HPDE6-E6E7 (cell line): ENCODE measurements at regions not wholly inside any gene's neighbourhood (a gene's known extent, or its start where the extent isn't known, plus 50 kb on each side); places are given as distances from the start of the nearest gene placed in this dataset.

Experiments used
- DNase-seq: peaks from one replicate; pipeline ENCODE4 v3.0.0; 2011; ENCODE audit warnings: missing footprints; ENCODE audit errors: extremely low spot score

DNA sequence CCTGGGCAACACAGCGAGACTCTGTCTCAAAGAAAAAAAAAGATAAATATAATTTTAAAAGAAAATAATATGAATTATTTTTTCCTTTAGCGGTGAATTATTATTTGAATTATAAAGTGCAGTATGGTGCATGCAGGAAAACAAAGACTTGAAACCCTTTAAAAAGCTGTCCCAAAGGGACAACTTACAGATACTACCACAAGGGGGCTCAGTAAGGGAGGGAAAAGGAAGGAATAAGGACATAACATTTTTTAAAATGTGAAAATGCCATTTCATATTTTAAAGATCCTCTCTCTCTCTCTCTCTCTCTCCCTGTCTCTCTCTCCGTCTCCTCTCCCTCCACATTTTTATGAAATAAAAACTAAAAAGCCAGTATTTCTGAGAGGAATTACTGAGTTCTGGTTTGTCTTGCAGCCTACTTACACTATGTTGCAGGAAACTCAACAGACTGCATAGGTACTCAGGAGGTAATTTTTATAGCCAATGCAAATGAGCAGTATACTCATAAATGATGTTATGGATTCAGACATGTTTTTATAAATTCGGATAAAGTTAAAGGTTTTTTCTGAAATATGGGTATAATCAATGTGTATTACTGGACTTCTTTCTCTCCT is 455.0 kb upstream of the GJE1 start:
- DNase-seq: no peak

DNA sequence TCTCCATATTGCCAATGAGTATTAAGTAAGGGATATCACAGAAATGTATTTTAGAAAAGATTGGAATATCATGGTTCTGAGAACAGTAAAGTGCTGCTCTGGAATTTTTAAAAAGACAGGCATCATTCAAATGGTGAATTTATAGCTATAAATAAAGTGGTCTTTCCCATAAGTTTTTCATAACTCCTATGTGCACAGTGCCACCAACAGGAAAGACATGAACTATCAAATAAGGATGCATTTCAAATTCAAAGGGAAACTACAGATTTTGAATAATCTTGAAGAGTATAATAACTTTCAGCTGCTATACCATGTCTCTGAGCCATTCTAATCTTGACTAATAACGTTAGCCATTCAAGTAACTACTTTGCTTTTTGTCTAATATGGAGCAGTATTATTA is 456.8 kb upstream of the GJE1 start:
- no peak for DNase-seq

DNA sequence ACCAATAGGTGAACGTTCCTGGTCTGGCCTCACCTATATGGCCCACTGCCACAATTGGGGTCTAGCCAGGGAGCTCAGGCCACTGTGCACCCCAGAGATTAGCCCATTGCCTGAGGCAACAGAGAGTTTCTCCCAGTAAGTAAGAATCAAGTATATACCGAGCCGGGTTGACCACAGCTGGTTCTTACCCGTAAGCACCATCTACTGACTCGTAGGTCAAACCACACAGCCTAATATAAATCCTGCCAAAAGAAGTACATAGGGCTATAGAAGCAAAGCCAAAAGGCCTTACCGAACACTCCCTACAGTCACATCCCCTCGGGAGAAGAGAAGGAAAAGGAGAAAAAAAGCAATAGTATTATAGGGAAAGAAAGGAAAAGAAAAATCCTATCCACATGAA is 463.6 kb upstream of the GJE1 start:
- DNase-seq: no peak

- DNase-seq: peak; percentile 7
Measured at GRCh38 chr6:141667580-141668309, 465.0 kb upstream of the GJE1 start.

DNA sequence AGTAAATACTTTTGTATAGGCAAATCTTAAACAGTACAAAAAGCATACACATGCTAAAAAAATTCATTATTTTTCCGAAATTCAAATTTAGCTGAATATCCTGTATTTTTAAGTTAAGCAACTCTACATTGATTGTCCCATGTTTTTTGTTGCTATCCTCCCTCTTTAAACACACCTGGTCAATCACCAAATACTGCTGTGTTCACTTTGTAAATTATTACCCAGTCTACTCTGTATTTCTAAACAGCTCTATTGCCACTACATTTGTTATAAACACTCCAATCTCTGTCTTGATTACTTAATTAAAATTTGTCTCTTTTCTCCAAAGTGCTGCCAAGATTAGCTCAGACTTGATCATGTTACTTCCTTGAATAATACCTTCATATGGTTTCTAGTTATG is 466.5 kb upstream of the GJE1 start:
- DNase-seq: no peak

DNA sequence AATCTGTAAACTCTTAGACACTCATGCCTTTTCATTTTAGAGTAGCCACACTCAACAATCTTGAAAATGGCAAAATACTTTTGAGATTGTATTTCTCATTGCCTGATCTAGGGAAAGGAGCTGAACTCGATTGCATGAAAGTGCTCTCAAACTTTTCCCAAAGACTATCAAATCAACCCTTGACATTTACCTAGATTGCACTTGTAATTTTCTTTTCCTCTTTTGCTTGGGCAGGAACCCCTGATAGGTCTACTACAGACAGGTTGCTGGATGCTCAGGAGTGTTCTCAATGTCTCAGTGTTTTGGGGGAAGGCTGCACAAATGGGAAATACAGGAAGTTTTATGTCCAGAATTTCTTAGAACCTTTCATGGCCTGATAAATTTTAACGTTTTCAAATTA is 468.0 kb upstream of the GJE1 start:
- DNase-seq: no peak

- no peak for DNase-seq
Measured at GRCh38 chr6:141659582-141659981, 473.1 kb upstream of the GJE1 start.

DNA sequence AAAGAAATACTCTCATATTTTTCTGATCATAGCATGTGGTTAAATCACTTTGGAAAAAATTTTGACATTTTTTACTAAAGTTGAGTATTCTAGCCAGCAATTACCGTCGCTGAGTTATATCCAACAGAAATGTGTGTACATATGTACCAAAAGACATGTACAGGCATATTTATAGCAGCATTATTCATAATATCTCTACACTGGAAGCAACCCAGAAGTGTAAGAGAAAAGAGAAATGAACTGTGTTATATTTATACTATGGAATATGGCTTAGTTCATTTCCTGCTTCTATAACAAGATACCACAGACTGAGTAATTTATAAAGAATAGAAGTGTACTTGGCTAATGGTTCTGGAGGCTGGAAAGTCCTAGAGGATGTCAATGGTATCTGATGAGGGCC is 474.0 kb upstream of the GJE1 start:
- no peak for DNase-seq

GRCh38 chr6:141657812-141658211 is 474.9 kb upstream of the GJE1 start:
- no peak for DNase-seq

- no peak for DNase-seq
Measured at GRCh38 chr6:141653590-141653989, 479.1 kb upstream of the GJE1 start.

GRCh38 chr6:141641951-141642350 is 490.8 kb upstream of the GJE1 start:
- no peak for DNase-seq

DNA sequence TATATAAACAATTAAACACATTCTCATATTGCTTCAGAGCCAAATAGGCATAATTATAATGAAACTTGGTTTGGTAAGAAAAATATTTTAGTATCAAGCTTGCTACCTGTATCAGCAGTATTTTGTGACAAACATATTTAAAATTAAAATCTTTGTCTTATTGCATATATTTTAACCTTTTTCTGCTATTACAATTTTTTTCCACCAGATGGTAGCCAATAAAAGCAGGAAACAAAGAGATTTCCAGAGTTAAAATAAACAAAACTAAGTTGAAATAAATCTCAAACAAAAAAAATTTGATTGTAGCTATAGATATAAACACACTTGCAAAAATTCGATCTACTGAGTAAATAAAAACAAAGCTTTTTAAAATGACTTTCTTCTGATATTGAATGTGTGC is 491.3 kb upstream of the GJE1 start:
- no peak for DNase-seq

DNA sequence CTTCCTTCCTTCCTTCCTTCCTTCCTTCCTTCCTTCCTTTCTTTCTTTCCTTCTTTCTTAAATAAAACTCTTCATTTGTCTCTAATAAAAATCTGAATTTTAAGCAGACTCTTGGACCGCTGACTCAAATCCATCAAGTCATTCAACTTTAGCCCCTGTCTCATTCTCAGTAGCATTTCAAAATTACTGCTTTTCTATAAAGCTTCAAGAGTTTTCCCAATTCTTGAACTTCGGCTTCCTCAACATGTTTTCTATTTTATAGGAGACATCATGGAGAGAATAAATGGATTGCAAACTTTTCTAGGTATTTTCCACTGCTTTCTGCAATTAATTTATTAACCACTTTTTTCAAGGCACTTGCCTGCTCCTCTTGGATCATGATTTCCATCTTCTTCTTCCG is 497.1 kb upstream of the GJE1 start:
- DNase-seq: no peak

DNA sequence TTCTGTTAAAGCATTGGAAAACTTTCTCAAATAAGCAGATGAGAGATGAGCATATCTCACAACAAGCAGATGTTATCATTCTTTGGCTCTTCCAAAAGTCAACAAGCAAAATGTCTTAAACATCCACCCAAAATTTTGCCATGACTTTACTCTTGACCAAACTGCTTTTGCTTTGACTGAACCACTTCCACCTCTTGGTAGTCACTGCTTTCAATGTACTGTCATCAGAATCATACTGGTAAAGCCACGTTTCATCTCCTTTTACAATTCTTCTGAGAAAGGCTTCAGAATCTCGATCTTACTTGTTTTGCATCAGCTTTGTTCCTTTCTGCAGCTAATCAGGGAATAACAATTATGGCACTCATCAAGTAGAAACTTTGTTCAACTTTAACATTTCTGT is 498.5 kb upstream of the GJE1 start:
- DNase-seq: no peak

GRCh38 chr6:141624301-141624700 is 508.4 kb upstream of the GJE1 start:
- no peak for DNase-seq

DNA sequence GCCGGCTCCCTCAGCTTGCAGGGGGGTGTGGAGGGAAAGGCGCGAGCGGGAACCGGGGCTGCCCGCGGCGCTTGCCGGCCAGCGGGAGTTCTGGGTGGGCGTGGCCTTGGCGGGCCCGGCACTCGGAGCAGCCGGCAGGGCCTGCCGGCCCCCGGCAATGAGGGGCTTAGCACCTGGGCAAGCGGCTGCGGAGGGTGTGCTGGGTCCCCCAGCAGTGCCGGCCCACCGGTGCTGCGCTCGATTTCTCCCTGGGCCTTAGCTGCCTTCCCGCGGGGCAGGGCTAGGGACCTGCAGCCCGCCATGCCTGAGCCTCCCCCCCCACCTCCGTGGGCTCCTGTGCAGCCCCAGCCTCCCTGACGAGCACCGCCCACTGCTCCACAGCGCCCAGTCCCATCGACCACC is 514.5 kb upstream of the GJE1 start:
- no peak for DNase-seq

DNA sequence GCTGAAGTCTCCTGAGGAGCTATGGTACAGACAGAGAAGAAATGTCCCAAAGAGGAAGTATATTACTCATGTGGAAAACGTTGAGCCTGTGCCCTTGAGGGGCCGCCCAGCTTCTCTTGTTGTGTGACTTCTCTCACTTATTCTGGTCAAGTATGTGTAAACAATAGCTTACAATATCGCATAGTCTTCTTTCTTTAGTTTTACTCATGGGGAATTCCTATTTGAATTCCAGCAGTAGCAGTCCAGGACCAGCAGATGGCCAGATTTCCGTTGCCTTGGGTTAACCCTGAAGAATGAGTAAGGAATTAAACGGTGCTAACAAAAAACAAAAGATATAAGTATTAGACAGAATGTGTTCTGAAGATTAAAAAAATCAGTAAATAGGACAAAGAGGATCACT is 522.0 kb upstream of the GJE1 start:
- peak; percentile 5 for DNase-seq

DNA sequence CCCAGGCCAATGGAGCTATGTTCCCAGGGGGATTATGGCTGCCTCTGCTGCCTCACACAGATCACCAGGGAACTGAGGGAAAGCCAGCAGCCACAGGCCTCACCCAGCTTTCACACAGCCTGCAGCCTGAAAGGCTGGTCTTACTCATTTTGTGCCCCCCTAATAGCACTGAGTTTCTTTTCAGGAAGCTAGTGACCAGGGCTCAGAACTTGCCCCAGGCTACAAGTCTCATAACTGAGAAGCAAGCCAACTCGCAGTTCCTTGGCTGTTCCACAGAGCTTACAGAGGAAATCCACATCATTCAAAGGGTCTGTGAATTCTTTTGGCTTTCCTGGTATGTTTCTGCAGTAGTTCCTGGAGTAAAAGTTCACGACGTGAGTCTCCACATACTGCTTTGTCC is 524.8 kb upstream of the GJE1 start:
- no peak for DNase-seq

- DNase-seq: no peak
Measured at GRCh38 chr6:141598487-141598886, 534.2 kb upstream of the GJE1 start.

DNA sequence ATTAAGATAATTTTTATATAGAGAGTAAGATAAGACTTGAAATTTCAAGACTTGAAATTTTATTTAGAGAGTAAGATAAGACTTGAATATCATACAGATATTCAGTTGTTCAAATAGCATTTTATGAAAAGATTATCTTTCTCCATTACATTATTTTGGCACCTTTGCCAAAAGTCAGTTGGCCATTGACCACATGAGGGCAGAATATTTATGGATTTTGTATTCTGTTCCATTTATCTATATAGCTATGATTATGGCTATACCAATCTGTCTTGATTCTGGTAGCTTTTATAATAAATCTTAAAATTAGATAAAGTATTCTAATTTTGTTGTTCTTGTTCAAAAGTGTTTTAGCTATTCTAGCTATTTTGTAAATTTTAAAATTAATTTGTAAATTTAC is 537.9 kb upstream of the GJE1 start:
- no peak for DNase-seq

DNA sequence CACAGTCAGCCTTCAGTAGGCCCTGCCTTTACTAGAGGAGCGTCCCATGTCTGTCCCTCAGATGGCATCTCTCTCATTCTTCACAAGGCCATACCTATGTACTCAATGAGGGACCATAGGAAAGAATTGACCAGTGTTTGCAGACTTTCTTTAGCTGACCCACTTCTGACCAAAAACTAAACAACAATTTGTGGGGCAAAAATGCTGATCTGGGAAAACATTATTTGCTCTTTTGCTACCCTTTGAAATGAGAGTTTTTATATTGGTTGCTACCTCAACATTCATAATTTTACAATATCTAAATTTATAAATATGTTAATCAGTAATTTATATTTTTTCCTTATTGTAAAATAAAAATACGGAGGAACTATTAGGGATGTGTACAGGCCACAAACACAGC is 539.4 kb upstream of the GJE1 start:
- DNase-seq: no peak

DNA sequence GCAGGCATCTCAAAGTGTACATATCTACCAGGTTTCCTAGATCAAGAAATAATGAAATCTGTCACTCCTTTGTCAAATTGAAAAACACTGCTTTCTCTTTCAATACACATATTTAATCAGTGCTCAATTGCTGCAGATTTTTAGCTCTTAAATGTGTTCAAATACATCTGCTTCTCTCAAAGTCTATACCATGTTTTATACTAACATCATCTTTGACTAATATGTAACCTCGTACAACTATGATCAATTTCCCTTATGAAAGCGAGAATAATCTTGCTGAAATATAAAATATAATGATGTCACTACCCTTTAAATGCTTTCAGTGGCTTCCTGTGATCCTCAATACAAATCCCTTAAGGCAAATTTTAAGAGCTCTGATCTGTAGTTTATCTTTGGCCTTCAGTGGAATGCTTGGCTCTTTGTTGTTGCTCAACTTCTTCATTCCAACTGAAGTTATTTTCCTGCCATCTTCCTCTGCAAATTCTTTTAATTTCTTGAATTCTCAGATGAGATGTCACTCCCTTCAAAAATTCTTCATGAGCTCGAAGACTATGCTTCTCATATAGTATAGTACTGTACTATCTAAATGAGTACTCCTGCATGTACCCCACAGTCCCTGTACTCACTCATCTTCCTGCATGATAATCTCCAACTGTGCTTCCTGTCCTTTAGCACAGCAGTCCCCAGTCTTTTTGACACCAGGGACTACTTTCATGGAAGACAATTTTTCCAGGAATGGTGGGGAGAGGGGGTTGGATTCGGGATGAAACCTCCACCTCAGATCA is 545.1 kb upstream of the GJE1 start:
- no peak for DNase-seq

GRCh38 chr6:141580988-141581552 is 551.7 kb upstream of the GJE1 start:
- no peak for DNase-seq
